ENCODE measurements at regions not wholly inside any gene's neighbourhood (a gene's known extent, or its start where the extent isn't known, plus 50 kb on each side); places are given as distances from the start of the nearest gene placed in this dataset.

- no peaks in the 10 kb centered on the region for H3K36me3 Mint-ChIP-seq (ENCODE audit: low read depth)
- no peaks in the 10 kb centered on the region for H3K4me1 Mint-ChIP-seq (ENCODE audit: low read depth)
- no peak for TF ChIP-seq CTCF (IDR thresholded peaks at IDR 0.05)
- CTCF ChIA-PET, result interaction anchor here (0.7 to 3.2 kb wide), 28 partner anchors 8 to 1726 kb away, joined by 3 to 21 read pairs (median 4); no protein-coding TSS in a partner anchor
- peaks cover 7% of the 10 kb centered on the region for H3K27me3 Mint-ChIP-seq
- ATAC-seq (no peak), DNase-seq (no peak)
- H3K4me3 Mint-ChIP-seq, result no peak overlapping the region
- H3K9me3 Mint-ChIP-seq, result peaks cover 7% of the 10 kb centered on the region
- no peak overlapping the region for H3K27ac Mint-ChIP-seq
- intact Hi-C loops (cut with micrococcal nuclease), result loop anchor here (10.0 kb wide), 1 partner anchor 898 kb away; no protein-coding TSS in a partner anchor
- POLR2A ChIA-PET, result interaction anchor here (0.6 kb wide), 1 partner anchor 539 kb away, joined by 3 read pairs; no protein-coding TSS in a partner anchor
Observed at GRCh38 chr6:85322446-85323105, 127.3 kb upstream of the NT5E start.

- no peaks in the 10 kb centered on the region for H3K36me3 Mint-ChIP-seq (ENCODE audit: low read depth)
Observed at GRCh38 chr6:85321906-85322305, 128.0 kb upstream of the NT5E start.

GRCh38 chr6:85314586-85314985 lies 135.3 kb upstream of the NT5E start:
- Mint-ChIP-seq H3K36me3 (ENCODE audit: low read depth) (no peaks in the 10 kb centered on the region), H3K27ac (no peak overlapping the region), H3K4me1 (ENCODE audit: low read depth) (no peaks in the 10 kb centered on the region), H3K9me3 (peaks cover 12% of the 10 kb centered on the region), H3K27me3 (peaks cover 7% of the 10 kb centered on the region), H3K4me3 (no peak overlapping the region)
- POLR2A ChIA-PET, result no interaction called here
- CTCF ChIA-PET, result interaction anchor here (2.6 kb wide), 1 partner anchor 9 kb away, joined by 20 read pairs; no protein-coding TSS in a partner anchor
- DNase-seq (no peak), ATAC-seq (no peak)
- intact Hi-C loops (cut with micrococcal nuclease), result no loop called here
- TF ChIP-seq CTCF (IDR thresholded peaks at IDR 0.05), result no peak

More at GRCh38 chr6:85321906-85322305, 128.0 kb upstream of the NT5E start:
- ChIA-PET POLR2A (no interaction called here), CTCF (interaction anchor here (3.0 to 3.2 kb wide), 2 partner anchors 161 to 196 kb away, joined by 9 to 13 read pairs; no protein-coding TSS in a partner anchor)
- Mint-ChIP-seq H3K4me3 (no peak overlapping the region), H3K4me1 (ENCODE audit: low read depth) (no peaks in the 10 kb centered on the region), H3K9me3 (peaks cover 10% of the 10 kb centered on the region), H3K27ac (no peak overlapping the region), H3K27me3 (peaks cover 4% of the 10 kb centered on the region)
- DNase-seq (no peak), ATAC-seq (no peak)
- intact Hi-C loops (cut with micrococcal nuclease), result loop anchor here (10.0 kb wide), 1 partner anchor 897 kb away; no protein-coding TSS in a partner anchor
- TF ChIP-seq CTCF (IDR thresholded peaks at IDR 0.05), result no peak

DNA sequence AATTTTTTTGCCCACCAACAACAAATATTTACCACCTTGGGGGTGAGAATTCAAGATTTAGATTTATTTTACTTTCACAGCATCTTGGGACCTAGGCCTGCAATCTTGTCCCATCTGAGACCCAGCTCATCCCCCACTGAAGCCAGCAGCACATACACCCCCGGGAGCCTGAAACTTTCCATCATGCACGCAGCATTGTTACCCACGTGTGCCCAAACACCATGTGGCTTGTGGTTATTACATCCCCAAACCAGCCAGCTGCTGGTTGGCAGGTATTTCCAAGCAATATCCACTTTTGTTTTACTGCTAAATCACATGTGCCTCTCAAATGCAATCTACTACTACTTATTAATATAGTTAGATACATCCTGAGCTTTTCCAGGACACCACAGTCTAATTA lies 149.3 kb upstream of the NT5E start:
- TF ChIP-seq CTCF (IDR thresholded peaks at IDR 0.05), result no peak
- H3K27ac Mint-ChIP-seq, result no peak overlapping the region
- no peaks in the 10 kb centered on the region for H3K9me3 Mint-ChIP-seq
- DNase-seq, result no peak
- no peak overlapping the region for H3K4me3 Mint-ChIP-seq
- no peaks in the 10 kb centered on the region for H3K27me3 Mint-ChIP-seq
- no peak for ATAC-seq
- no peaks in the 10 kb centered on the region for H3K36me3 Mint-ChIP-seq (ENCODE audit: low read depth)
- CTCF ChIA-PET, result interaction anchor here (2.3 kb wide), 1 partner anchor 23 kb away, joined by 7 read pairs; no protein-coding TSS in a partner anchor
- intact Hi-C loops (cut with micrococcal nuclease), result no loop called here
- POLR2A ChIA-PET, result no interaction called here
- no peaks in the 10 kb centered on the region for H3K4me1 Mint-ChIP-seq (ENCODE audit: low read depth)

- CTCF ChIA-PET, result interaction anchor here (2.3 kb wide), 1 partner anchor 25 kb away, joined by 7 read pairs; no protein-coding TSS in a partner anchor
- H3K36me3 Mint-ChIP-seq (ENCODE audit: low read depth), result no peaks in the 10 kb centered on the region
- POLR2A ChIA-PET, result no interaction called here
- H3K27ac Mint-ChIP-seq, result no peak overlapping the region
- H3K27me3 Mint-ChIP-seq, result no peaks in the 10 kb centered on the region
- no peaks in the 10 kb centered on the region for H3K4me1 Mint-ChIP-seq (ENCODE audit: low read depth)
- ATAC-seq (no peak), DNase-seq (no peak)
- no peaks in the 10 kb centered on the region for H3K9me3 Mint-ChIP-seq
- no peak overlapping the region for H3K4me3 Mint-ChIP-seq
- intact Hi-C loops (cut with micrococcal nuclease), result no loop called here
- no peak for TF ChIP-seq CTCF (IDR thresholded peaks at IDR 0.05)
Observed at GRCh38 chr6:85298553-85298952, 151.3 kb upstream of the NT5E start.
